ENCODE measurements at regions not wholly inside any gene's neighbourhood (a gene's known extent, or its start where the extent isn't known, plus 50 kb on each side); places are given as distances from the start of the nearest gene placed in this dataset.

DNA sequence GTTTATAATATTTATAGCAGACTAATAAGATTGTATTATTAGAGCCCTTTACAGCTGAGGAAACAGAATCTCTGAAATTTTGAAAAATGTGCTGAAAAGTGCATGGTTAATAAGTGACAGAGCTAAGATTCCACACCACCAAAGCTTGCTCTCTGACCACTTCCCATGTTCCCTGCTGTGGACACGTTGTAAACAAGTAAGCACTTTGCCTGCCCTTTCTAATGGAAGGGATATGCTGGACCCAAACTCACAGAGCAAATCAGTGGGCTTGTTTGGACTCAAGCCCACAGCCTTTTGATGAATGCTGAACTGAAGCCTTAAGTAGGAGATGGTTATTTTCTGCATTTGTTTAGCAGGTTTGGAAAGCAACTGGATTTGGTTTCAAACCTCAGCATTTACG, 214.0 kb upstream of the TMEM72 start:
- Mint-ChIP-seq H3K9me3 (ENCODE audit: low read depth, unreplicated experiment) (peaks cover 3% of the 10 kb centered on the region), H3K27ac (ENCODE audit: unreplicated experiment) (no peak overlapping the region), H3K27me3 (ENCODE audit: unreplicated experiment) (peaks cover 20% of the 10 kb centered on the region), H3K4me1 (ENCODE audit: low read depth, unreplicated experiment) (no peaks in the 10 kb centered on the region), H3K36me3 (ENCODE audit: insufficient read depth, unreplicated experiment) (no peaks in the 10 kb centered on the region), H3K4me3 (ENCODE audit: low read depth, unreplicated experiment) (no peak overlapping the region)
- CTCF ChIA-PET: interaction anchor here (1.2 kb wide), 1 partner anchor 11 kb away, joined by 3 read pairs; no protein-coding TSS in a partner anchor
- DNase-seq: no peak
- no TSS peak for BruUV-seq (replicated peaks)
- intact Hi-C loops (cut with micrococcal nuclease; ENCODE audit: unreplicated experiment): no loop called here
- TF ChIP-seq CTCF (IDR thresholded peaks at IDR 0.05; ENCODE audit: unreplicated experiment): no peak

DNA sequence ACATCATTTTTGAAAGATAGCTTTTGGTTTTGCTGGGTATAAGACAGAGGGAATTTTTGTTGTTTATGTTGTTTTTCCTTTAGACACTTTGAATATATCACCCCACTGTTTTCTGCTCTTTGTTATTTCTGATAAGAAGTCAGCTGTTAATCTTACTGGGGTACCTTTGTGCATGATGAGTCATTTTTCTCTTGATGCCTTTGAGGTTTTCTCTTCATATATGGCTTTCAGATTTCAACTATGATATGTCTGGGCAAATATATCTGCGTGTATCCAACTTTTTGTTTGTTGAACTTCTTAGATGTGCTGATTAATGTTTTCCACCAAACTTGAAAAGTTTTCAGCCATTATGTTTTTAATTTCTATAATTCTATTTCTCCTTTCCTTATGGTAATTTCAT, 208.6 kb upstream of the TMEM72 start:
- CTCF ChIA-PET: interaction anchor here (0.6 kb wide), 1 partner anchor 906 kb away, joined by 3 read pairs; no protein-coding TSS in a partner anchor
- no TSS peak for BruUV-seq (replicated peaks)
- Mint-ChIP-seq H3K27me3 (ENCODE audit: unreplicated experiment) (peaks cover 20% of the 10 kb centered on the region), H3K9me3 (ENCODE audit: low read depth, unreplicated experiment) (peaks cover 9% of the 10 kb centered on the region), H3K4me3 (ENCODE audit: low read depth, unreplicated experiment) (no peak overlapping the region), H3K36me3 (ENCODE audit: insufficient read depth, unreplicated experiment) (no peaks in the 10 kb centered on the region), H3K4me1 (ENCODE audit: low read depth, unreplicated experiment) (peaks cover 18% of the 10 kb centered on the region), H3K27ac (ENCODE audit: unreplicated experiment) (no peak overlapping the region)
- DNase-seq: no peak
- no peak for TF ChIP-seq CTCF (IDR thresholded peaks at IDR 0.05; ENCODE audit: unreplicated experiment)
- intact Hi-C loops (cut with micrococcal nuclease; ENCODE audit: unreplicated experiment): no loop called here

GRCh38 chr10:44703241-44704155, 207.6 kb upstream of the TMEM72 start:
- DNase-seq: no peak
- Mint-ChIP-seq H3K36me3 (ENCODE audit: insufficient read depth, unreplicated experiment) (no peaks in the 10 kb centered on the region), H3K4me3 (ENCODE audit: low read depth, unreplicated experiment) (no peak overlapping the region), H3K4me1 (ENCODE audit: low read depth, unreplicated experiment) (peaks cover 18% of the 10 kb centered on the region), H3K27me3 (ENCODE audit: unreplicated experiment) (peaks cover 20% of the 10 kb centered on the region), H3K9me3 (ENCODE audit: low read depth, unreplicated experiment) (peaks cover 9% of the 10 kb centered on the region), H3K27ac (ENCODE audit: unreplicated experiment) (no peak overlapping the region)
- CTCF ChIA-PET: no interaction called here
- no TSS peak for BruUV-seq (replicated peaks)
- intact Hi-C loops (cut with micrococcal nuclease; ENCODE audit: unreplicated experiment): no loop called here
- no peak for TF ChIP-seq CTCF (IDR thresholded peaks at IDR 0.05; ENCODE audit: unreplicated experiment)

- no TSS peak for BruUV-seq (replicated peaks)
- Mint-ChIP-seq H3K4me1 (ENCODE audit: low read depth, unreplicated experiment) (peaks cover 18% of the 10 kb centered on the region), H3K4me3 (ENCODE audit: low read depth, unreplicated experiment) (no peak overlapping the region), H3K27ac (ENCODE audit: unreplicated experiment) (no peak overlapping the region), H3K27me3 (ENCODE audit: unreplicated experiment) (peaks cover 16% of the 10 kb centered on the region), H3K9me3 (ENCODE audit: low read depth, unreplicated experiment) (peaks cover 9% of the 10 kb centered on the region), H3K36me3 (ENCODE audit: insufficient read depth, unreplicated experiment) (no peaks in the 10 kb centered on the region)
- intact Hi-C loops (cut with micrococcal nuclease; ENCODE audit: unreplicated experiment): no loop called here
- no peak for DNase-seq
- TF ChIP-seq CTCF (IDR thresholded peaks at IDR 0.05; ENCODE audit: unreplicated experiment): no peak
- CTCF ChIA-PET: no interaction called here
These were observed 206.5 kb upstream of the TMEM72 start for GRCh38 chr10:44704616-44705015.

All from Calu3 (cell line).